Stimulated activated memory B cell treated with anti-CD40 and anti-IgM and Interleukin-4, amounts not matched to agents 10 μg/mL and 1 μg/mL and 100 μg/mL, for 72 hours (primary cell): ENCODE measurements at regions not wholly inside any gene's neighbourhood (a gene's known extent, or its start where the extent isn't known, plus 50 kb on each side); places are given as distances from the start of the nearest gene placed in this dataset.
"Not testable (repeated sequence)": the region's sequence is repeated elsewhere in the genome, so short reads cannot be mapped to it uniquely, and the experiment has no call there.

Experiments
- ATAC-seq: fragments of 150-1000 bp; cut with Tn5 transposase; 2 replicates; pipeline ENCODE4 v1.10.0; 2021
- H3K27ac Mint-ChIP-seq: one replicate; pipeline ENCODE4 v1.8.0; 2022; ENCODE audit warnings: mild to moderate bottlenecking, mixed read lengths
- H3K27me3 Mint-ChIP-seq: one replicate; pipeline ENCODE4 v1.8.0; 2022; ENCODE audit warnings: mixed read lengths
- H3K36me3 Mint-ChIP-seq: one replicate; pipeline ENCODE4 v1.8.0; 2022; ENCODE audit warnings: mixed read lengths
- H3K4me1 Mint-ChIP-seq: one replicate; pipeline ENCODE4 v1.8.0; 2022; ENCODE audit warnings: mixed read lengths
- H3K4me3 Mint-ChIP-seq: one replicate; pipeline ENCODE4 v1.8.0; 2022; ENCODE audit warnings: mild to moderate bottlenecking, moderate library complexity, mixed read lengths
- H3K9me3 Mint-ChIP-seq: one replicate; pipeline ENCODE4 v1.8.0; 2022; ENCODE audit warnings: mixed read lengths

DNA sequence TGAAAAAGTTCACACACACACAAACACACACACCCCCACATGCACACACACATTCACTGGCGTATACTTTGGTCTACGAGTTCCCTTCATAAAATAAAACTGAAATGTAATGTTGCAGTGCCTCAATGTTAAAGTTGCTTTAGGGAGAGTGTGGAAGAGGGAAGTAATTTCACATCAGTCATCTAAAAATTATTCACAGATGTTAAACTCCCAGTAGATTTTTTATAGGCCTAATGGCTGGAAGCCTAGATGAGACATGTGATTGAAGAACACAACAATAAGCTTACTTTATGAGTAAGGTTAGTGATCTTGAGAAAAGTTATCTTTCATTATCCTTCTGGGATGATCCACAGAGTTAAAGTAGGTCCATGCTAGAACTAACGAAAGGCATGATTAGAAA, 506.7 kb upstream of the CNTNAP5 start:
- Mint-ChIP-seq H3K9me3 (peaks cover 3% of the 10 kb centered on the region), H3K4me3 (no peak overlapping the region), H3K4me1 (no peaks in the 10 kb centered on the region), H3K27ac (no peak overlapping the region), H3K36me3 (no peaks in the 10 kb centered on the region), H3K27me3 (no peaks in the 10 kb centered on the region)
- ATAC-seq = no peak

DNA sequence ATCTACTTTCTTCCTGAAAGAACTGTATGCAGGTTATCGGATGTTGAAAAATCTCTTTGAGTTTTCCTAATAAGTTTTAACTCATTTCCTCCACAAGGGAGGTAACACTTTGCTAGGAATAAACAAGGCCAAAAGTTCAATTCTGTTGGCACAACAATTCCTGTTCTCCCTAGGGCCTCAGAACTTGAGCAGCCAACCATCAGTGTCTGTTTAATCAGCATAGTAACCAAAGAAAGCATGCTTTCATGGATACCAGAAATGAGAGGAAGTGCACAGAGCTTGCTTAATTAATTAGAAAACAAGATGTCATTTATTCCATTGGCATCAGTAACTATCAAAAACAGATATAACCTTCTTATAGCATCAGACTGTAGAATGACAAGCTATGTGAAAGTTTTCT, 503.2 kb upstream of the CNTNAP5 start:
- Mint-ChIP-seq H3K27ac (no peak overlapping the region), H3K4me1 (no peaks in the 10 kb centered on the region), H3K4me3 (no peak overlapping the region), H3K36me3 (no peaks in the 10 kb centered on the region), H3K27me3 (no peaks in the 10 kb centered on the region), H3K9me3 (peaks cover 3% of the 10 kb centered on the region)
- ATAC-seq = no peak

DNA sequence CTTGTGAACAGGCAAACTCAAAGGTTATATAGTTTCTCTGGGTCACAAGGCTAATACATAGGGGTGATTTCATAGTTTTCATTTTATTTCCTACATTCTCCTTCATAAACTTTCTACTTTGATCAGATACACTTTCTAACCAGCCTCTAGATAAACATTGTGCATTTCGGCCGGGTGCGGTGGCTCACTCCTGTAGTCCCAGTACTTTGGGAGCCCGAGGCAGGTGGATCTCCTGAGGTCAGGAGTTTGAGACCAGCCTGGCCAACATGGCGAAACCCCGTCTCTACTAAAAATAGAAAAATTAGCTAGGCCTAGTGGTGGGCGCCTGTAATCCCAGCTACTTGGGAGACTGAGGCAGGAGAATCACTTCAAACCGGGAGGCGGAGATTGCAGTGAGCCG, 502.6 kb upstream of the CNTNAP5 start:
- H3K27me3 Mint-ChIP-seq, H3K9me3 Mint-ChIP-seq, H3K4me3 Mint-ChIP-seq, ATAC-seq, H3K36me3 Mint-ChIP-seq, H3K4me1 Mint-ChIP-seq, H3K27ac Mint-ChIP-seq: not testable (repeated sequence)

DNA sequence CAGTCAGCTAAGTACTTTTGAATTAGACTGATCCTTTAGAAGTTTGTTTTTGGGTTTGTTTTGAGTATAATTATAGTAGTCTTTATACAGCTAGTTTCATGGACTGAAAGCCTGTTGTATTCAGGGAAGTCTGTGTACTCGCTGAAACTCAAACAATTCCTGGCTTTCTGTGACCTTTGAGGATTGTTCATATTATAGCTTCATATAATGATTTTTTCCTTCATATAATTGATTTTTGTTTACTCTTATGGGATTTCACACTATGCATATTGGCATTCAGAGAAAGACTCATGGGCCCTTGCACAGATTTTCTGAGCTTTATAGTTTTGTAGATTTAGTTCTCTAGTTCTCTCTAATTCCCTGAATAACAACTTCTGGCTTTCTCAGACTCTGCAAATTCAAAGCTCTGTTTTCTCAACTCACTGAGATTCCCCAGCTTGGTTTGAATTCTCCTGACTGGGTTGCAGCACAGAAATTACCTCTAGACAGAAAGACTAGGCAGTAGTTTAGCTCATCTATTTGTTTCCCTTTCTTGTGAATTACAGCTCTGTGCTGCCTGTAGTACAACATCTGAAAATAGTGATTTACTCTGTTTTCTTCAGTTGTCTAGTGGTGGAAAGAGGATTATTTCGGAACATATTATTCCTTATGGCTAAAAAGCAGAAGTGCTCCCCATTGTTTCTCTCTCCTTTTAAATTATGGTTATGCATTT, 495.9 kb upstream of the CNTNAP5 start:
- H3K27ac Mint-ChIP-seq = no peak overlapping the region
- H3K4me3 Mint-ChIP-seq = no peak overlapping the region
- peaks cover 14% of the 10 kb centered on the region for H3K9me3 Mint-ChIP-seq
- H3K4me1 Mint-ChIP-seq = no peaks in the 10 kb centered on the region
- no peak for ATAC-seq
- H3K27me3 Mint-ChIP-seq = no peaks in the 10 kb centered on the region
- H3K36me3 Mint-ChIP-seq = no peaks in the 10 kb centered on the region

DNA sequence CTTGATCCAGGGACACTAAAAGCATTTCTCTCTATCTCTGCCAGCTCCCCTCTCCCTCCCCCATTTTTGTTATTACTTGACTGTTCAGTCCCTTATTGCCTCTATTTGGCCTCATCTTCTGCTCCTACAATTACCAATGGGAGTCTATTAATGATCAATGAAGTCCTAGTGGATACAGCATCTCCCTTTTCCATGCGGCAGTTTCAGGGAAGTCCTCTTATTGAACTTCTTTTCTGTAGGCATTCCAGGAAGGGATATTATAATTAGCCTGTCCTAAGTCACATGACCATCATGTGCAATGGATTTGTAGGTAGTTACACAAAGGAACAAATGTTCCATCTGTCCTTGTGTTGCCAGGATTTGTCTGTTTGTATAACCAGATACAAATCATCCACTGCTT, 495.1 kb upstream of the CNTNAP5 start:
- no peaks in the 10 kb centered on the region for H3K27me3 Mint-ChIP-seq
- no peak overlapping the region for H3K27ac Mint-ChIP-seq
- no peaks in the 10 kb centered on the region for H3K4me1 Mint-ChIP-seq
- peaks cover 19% of the 10 kb centered on the region for H3K9me3 Mint-ChIP-seq
- no peak for ATAC-seq
- H3K4me3 Mint-ChIP-seq = no peak overlapping the region
- no peaks in the 10 kb centered on the region for H3K36me3 Mint-ChIP-seq

DNA sequence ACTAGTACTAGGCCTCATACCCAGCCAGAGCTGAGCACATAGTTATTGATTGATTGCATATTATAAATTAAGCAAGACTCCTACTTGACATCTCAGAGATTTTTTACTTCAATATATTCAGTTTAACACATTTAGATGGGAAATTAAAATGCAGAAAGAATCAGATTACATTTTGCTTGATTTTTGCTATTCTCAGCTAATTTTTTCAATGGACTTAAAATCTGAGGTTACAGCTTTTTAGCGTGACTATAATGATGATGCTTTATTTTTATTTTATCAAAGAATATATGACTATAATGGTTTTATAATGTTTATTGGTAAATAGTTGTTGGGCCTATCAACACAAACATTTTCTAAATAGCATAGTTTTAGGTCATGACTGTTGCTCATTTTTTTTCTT, 493.0 kb upstream of the CNTNAP5 start:
- Mint-ChIP-seq H3K4me3 (no peak overlapping the region), H3K27me3 (no peaks in the 10 kb centered on the region), H3K9me3 (peaks cover 22% of the 10 kb centered on the region), H3K27ac (no peak overlapping the region), H3K36me3 (no peaks in the 10 kb centered on the region), H3K4me1 (no peaks in the 10 kb centered on the region)
- ATAC-seq = no peak

DNA sequence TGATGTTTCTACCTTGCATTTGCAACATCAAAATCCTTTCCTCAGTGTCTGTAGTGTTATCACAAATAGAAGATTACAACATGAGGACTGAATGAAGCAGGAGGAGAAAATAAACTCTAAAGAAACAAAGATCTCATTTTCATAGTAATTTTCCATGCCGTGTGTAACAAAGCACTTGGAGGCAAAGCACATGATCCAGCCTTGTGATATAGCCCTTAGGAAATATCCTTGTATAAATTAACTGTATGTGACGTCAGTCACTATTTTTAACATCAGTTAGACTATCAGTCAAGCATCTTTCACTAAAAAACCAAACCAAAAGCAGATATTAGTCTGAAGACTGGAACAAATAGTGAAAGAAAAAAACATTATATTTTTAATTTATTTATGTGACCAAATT, 492.1 kb upstream of the CNTNAP5 start:
- H3K4me1 Mint-ChIP-seq = no peaks in the 10 kb centered on the region
- H3K27me3 Mint-ChIP-seq = no peaks in the 10 kb centered on the region
- no peak overlapping the region for H3K4me3 Mint-ChIP-seq
- no peaks in the 10 kb centered on the region for H3K36me3 Mint-ChIP-seq
- H3K27ac Mint-ChIP-seq = no peak overlapping the region
- no peak for ATAC-seq
- peaks cover 23% of the 10 kb centered on the region for H3K9me3 Mint-ChIP-seq

DNA sequence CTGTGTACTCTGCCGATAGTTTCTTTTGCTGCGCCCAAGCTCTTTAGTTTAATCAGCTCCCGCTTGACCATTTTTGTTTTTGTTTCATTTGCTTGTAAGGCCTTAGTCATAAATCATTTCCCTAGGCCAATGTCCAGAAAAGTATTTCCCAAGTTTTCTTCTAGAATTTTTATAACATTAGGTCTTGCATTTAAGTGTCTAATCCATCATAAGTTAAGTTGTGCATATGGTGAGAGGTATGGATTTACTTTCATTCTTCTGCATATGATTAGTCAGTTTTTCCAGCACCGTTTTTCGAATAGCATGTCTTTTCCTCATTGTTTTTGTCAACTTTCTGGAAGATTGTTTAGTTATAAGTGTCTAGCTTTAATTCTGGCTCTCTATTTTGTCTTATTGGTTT, 484.8 kb upstream of the CNTNAP5 start:
- ATAC-seq = no peak
- H3K4me1 Mint-ChIP-seq = no peaks in the 10 kb centered on the region
- no peaks in the 10 kb centered on the region for H3K36me3 Mint-ChIP-seq
- H3K27me3 Mint-ChIP-seq = no peaks in the 10 kb centered on the region
- H3K9me3 Mint-ChIP-seq = peaks cover 8% of the 10 kb centered on the region
- no peak overlapping the region for H3K27ac Mint-ChIP-seq
- H3K4me3 Mint-ChIP-seq = no peak overlapping the region

DNA sequence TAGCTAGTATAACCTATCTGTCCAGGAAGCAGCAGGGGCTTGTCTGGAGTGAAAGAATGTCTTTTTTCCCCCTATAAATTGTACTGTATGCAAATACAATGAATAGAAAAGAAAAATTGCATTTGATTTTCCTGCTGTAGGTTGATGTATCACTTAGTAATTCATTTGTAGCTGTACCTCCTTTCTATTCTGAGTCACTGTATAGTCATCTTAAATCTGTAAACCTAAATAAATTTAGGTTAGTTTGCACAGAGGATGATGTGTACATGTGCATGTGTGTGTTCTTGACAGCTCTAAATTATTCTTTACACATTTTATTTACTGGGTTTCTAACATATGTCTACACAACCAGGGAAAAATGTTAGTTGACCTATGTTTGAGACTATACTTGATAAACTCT, 478.7 kb upstream of the CNTNAP5 start:
- Mint-ChIP-seq H3K4me3 (no peak overlapping the region), H3K27ac (no peak overlapping the region), H3K27me3 (no peaks in the 10 kb centered on the region), H3K36me3 (no peaks in the 10 kb centered on the region), H3K9me3 (peaks cover 10% of the 10 kb centered on the region), H3K4me1 (no peaks in the 10 kb centered on the region)
- no peak for ATAC-seq

DNA sequence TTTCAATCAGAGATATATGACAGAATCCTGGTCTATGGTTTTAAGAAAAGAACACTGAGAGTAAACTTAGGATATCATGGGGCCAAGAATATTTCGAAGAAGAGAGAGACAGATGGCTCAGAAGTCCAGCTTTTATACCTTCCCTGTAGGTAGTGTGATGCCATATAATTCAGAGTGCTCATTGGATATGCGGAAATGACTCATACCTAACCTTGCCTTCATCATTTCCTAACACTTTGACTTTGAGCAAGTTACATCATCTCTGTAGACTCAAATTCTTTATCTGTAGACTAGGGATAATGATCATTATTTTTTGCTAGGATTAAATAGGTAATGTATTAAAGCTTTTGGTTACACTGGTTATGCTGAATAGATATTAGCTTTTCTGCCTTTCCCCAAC, 461.6 kb upstream of the CNTNAP5 start:
- no peaks in the 10 kb centered on the region for H3K27me3 Mint-ChIP-seq
- no peak for ATAC-seq
- H3K36me3 Mint-ChIP-seq = no peaks in the 10 kb centered on the region
- no peaks in the 10 kb centered on the region for H3K4me1 Mint-ChIP-seq
- peaks cover 3% of the 10 kb centered on the region for H3K9me3 Mint-ChIP-seq
- no peak overlapping the region for H3K27ac Mint-ChIP-seq
- H3K4me3 Mint-ChIP-seq = no peak overlapping the region

DNA sequence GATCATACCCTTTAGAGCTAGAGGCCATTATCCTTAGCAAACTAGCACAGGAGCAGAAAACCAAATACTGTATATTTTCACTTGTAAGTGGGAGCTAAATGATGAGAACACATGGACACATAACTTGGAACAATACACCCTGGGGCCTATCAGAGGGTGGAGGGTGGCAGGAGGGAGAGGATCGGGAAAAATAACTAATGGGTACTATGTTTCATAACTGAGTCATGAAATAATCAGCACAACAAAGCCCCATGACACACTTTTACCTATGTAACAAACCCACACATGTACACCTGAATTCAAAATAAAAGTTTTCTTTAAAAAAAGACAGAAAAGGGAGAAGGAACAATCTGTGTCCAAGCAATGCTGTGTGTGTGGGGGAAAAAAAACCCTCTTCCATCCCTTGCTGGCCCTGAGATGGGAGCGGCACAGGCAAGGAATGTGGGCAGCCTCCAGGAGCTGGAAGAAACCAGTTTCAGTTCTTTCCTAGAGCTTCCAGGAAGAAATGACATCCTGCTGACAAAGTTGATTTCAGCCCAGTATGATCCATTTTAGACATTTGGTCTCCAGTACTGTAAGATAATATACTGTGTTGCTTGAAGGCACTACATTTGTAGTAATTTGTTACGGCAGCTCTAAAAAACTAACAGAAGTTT, 458.7 kb upstream of the CNTNAP5 start:
- Mint-ChIP-seq H3K4me3 (no peak overlapping the region), H3K4me1 (no peaks in the 10 kb centered on the region), H3K36me3 (no peaks in the 10 kb centered on the region), H3K27me3 (no peaks in the 10 kb centered on the region), H3K27ac (no peak overlapping the region), H3K9me3 (peaks cover 5% of the 10 kb centered on the region)
- no peak for ATAC-seq

DNA sequence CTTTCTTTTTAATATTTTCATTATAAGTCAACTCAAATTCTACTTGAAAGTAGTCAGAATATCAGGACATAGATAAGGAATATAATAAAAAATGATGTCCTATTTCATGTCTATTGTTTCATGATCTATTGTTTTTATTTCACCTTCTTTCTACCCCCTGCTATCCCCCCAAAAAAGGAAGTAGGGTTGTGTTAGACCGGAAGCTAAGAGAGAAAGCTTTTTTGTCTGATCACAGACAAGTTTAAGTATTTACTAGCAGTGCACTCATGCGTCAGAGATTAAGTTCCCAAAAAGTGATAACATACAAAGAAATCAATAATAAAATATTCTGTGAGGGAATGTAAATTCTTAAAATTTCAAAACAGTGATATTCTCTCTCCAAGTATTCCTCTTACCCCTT, 447.1 kb upstream of the CNTNAP5 start:
- Mint-ChIP-seq H3K36me3 (no peaks in the 10 kb centered on the region), H3K27ac (no peak overlapping the region), H3K27me3 (no peaks in the 10 kb centered on the region), H3K4me3 (no peak overlapping the region), H3K9me3 (peaks cover 3% of the 10 kb centered on the region), H3K4me1 (no peaks in the 10 kb centered on the region)
- ATAC-seq = no peak

DNA sequence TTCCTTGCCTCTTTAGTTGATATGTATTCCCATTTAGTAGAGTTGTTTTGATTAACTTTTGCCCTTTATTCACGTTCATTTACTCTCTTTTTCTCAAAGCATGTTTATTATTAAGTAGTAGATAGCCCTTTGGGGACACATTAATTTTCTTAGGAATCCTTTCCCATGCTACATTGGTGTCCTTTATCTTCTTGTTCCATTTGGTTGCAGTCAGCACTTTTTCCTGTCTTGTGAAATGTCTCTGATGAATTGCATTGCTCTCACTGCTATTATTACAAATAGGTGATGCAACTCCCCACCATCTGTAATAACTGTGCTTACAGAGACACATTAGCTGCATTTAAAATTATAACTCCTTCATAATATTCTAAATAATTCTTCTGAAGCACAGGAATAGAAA, 428.5 kb upstream of the CNTNAP5 start:
- ATAC-seq = no peak
- Mint-ChIP-seq H3K27me3 (no peaks in the 10 kb centered on the region), H3K4me1 (no peaks in the 10 kb centered on the region), H3K4me3 (no peak overlapping the region), H3K9me3 (peaks cover 12% of the 10 kb centered on the region), H3K36me3 (no peaks in the 10 kb centered on the region), H3K27ac (no peak overlapping the region)

DNA sequence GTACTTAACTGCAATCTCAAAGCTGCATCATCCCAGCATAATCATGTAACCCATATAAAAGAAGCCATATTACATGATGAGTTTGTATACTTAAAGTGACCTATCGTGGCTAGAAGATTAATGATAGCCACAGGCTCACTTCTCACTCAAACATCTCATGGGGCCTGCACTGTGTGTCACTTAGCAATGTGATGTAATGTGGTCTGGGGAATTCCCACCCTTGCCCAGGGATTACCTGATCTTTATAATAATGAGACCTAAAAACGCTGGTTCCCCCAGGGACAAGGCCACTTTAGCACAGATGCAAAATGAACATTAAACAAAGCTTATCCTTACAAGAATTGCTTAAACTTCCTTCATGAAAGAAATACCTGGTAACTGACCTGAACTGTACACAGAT, 427.1 kb upstream of the CNTNAP5 start:
- no peak for ATAC-seq
- Mint-ChIP-seq H3K36me3 (no peaks in the 10 kb centered on the region), H3K27ac (no peak overlapping the region), H3K4me1 (no peaks in the 10 kb centered on the region), H3K9me3 (peaks cover 8% of the 10 kb centered on the region), H3K27me3 (no peaks in the 10 kb centered on the region), H3K4me3 (no peak overlapping the region)

DNA sequence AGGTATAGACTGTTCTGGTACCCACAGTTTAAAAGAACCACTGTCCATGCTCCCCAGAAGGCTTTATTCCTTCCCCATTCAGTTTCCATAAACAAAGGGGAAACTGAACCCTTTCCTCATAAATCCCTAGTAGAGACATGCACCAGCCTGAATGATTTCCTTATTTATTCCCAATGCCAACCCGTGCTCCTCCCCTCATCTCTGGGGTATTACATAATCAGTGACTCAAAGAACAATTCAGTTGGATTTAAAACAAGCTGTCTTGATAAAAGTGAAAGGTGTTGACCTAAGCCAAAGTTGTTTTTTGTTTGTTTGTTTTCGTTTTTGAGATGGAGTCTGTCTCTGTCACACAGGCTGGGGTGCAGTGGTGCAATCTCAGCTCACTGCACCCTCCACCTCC, 418.5 kb upstream of the CNTNAP5 start:
- Mint-ChIP-seq H3K27me3 (no peaks in the 10 kb centered on the region), H3K36me3 (no peaks in the 10 kb centered on the region), H3K4me3 (no peak overlapping the region), H3K27ac (no peak overlapping the region), H3K9me3 (no peaks in the 10 kb centered on the region), H3K4me1 (no peaks in the 10 kb centered on the region)
- ATAC-seq = no peak

DNA sequence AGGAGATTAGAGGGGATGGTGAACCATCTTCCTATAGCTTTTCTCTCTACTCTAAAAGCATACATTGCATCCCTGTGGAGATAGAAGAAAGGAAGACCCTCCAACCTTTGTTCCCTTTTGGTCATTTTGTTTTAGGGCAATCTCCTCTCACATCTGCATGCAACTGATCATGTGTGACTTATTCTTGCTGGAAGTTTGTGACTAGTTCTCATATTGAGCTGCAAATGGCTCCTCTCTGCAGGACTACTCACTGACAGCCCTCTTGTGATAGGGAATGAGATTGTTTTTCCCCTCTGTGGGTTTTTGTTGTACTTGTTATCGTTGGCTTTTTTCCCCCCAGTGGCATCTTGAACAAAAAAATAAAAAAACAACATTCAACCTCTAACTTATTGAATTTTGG, 416.0 kb upstream of the CNTNAP5 start:
- Mint-ChIP-seq H3K36me3 (no peaks in the 10 kb centered on the region), H3K9me3 (no peaks in the 10 kb centered on the region), H3K4me3 (no peak overlapping the region), H3K27ac (no peak overlapping the region), H3K27me3 (no peaks in the 10 kb centered on the region), H3K4me1 (no peaks in the 10 kb centered on the region)
- no peak for ATAC-seq
